ENCODE measurements at regions not wholly inside any gene's neighbourhood (a gene's known extent, or its start where the extent isn't known, plus 50 kb on each side); places are given as distances from the start of the nearest gene placed in this dataset.

DNA sequence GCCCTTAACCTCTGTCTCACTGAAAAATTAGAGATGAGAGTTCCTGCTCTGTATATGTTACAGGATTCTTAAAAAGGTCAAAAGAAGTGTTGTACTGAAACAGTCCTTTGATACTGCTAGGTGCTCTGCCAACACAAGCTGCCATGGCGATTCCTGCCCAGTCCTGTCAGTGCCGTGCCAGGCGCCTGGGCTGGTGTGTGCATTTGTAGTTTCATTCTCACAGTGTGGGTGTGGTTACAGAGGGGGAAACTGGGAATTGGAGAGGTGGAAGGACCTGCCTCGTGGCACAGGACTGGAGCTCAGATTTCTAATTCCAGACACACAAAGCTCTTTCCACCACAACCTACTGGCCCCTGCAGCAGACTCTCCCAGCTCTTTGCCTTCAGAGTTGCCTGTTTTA, 122.3 kb upstream of the RAB6C start:
- Histone ChIP-seq H3K27ac (peak overlapping the region in 1 of 4 donors; percentile 19), H3K4me1 (peaks cover 0 to 9% (median 0%) of the 10 kb centered on the region in 3 donors), H3K4me3 (no peak overlapping the region), H3K9me3 (no peaks in the 10 kb centered on the region), H3K27me3 (no peaks in the 10 kb centered on the region), H3K36me3 (no peaks in the 10 kb centered on the region)
- no peak for TF ChIP-seq EP300 (IDR thresholded peaks at IDR 0.05)
- no peak for TF ChIP-seq POLR2AphosphoS5 (IDR thresholded peaks at IDR 0.05)
- TF ChIP-seq, protein P1, sequence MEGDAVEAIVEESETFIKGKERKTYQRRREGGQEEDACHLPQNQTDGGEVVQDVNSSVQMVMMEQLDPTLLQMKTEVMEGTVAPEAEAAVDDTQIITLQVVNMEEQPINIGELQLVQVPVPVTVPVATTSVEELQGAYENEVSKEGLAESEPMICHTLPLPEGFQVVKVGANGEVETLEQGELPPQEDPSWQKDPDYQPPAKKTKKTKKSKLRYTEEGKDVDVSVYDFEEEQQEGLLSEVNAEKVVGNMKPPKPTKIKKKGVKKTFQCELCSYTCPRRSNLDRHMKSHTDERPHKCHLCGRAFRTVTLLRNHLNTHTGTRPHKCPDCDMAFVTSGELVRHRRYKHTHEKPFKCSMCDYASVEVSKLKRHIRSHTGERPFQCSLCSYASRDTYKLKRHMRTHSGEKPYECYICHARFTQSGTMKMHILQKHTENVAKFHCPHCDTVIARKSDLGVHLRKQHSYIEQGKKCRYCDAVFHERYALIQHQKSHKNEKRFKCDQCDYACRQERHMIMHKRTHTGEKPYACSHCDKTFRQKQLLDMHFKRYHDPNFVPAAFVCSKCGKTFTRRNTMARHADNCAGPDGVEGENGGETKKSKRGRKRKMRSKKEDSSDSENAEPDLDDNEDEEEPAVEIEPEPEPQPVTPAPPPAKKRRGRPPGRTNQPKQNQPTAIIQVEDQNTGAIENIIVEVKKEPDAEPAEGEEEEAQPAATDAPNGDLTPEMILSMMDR (IDR thresholded peaks at IDR 0.05), result no peak
- no peak for TF ChIP-seq POLR2A (IDR thresholded peaks at IDR 0.05)
- 22 to 80% methylated on average over 1 to 3 of the region's 4 CpGs for WGBS, 2 donors (ENCODE audit: low coverage in 1 of 2)
- no peak for ATAC-seq

DNA sequence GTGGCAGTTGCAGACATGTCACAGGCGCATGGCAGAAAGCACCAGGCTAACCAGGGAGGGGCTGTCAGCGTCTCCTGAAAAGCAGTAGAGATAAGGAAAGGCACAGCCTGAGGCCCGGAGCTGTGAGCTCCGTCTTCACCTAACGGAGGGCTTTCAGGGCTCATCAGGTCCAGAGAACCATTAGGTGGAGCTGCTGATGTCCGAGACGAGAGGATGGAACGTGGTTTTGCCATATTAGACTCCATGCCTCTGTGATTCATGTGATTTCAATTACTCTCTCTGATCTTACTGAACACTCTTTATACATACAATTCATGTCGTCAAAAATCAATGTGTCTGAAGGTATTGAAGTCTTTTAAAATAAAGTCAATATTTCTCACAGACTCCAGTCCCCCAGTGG, 120.3 kb upstream of the RAB6C start:
- ATAC-seq, result no peak
- WGBS, 2 donors (ENCODE audit: low coverage in 1 of 2), result 61 to 71% methylated on average over 4 to 8 of the region's 9 CpGs
- H3K4me3 ChIP-seq, result no peak overlapping the region
- H3K27ac ChIP-seq, result no peak overlapping the region
- H3K4me1 ChIP-seq, result peaks cover 0 to 9% (median 0%) of the 10 kb centered on the region in 3 donors
- H3K36me3 ChIP-seq, result no peaks in the 10 kb centered on the region
- TF ChIP-seq, protein P1 (IDR thresholded peaks at IDR 0.05), result no peak
- TF ChIP-seq POLR2AphosphoS5 (IDR thresholded peaks at IDR 0.05) (no peak), EP300 (IDR thresholded peaks at IDR 0.05) (no peak), POLR2A (IDR thresholded peaks at IDR 0.05) (no peak)
- H3K9me3 ChIP-seq, result no peaks in the 10 kb centered on the region
- H3K27me3 ChIP-seq, result no peaks in the 10 kb centered on the region

DNA sequence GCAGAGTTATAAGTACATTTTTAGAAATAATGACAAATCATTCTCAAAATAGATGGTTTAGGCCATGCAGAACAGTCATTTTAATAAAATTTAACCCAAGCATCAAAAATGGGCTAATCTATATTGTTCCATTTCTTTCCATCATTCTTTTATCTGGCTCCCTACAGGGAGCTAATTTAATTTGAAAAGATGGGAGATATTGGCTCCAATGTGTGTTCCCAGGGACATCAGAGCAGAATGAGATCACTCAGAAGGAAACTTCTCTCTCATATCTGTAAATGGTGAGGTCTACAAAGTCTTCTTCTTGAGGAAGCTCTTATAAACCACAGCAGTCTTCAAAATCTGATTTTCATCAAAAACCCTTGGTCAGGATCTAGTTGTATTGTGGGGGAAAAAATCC, 119.4 kb upstream of the RAB6C start:
- no peak for ATAC-seq
- TF ChIP-seq POLR2AphosphoS5 (IDR thresholded peaks at IDR 0.05) (no peak), EP300 (IDR thresholded peaks at IDR 0.05) (no peak), POLR2A (IDR thresholded peaks at IDR 0.05) (no peak)
- TF ChIP-seq, protein P1 (IDR thresholded peaks at IDR 0.05), result no peak
- H3K4me1 ChIP-seq, result peaks cover 0 to 9% (median 0%) of the 10 kb centered on the region in 3 donors
- H3K36me3 ChIP-seq, result no peaks in the 10 kb centered on the region
- H3K4me3 ChIP-seq, result no peak overlapping the region
- no peaks in the 10 kb centered on the region for H3K27me3 ChIP-seq
- no peak overlapping the region for H3K27ac ChIP-seq
- H3K9me3 ChIP-seq, result no peaks in the 10 kb centered on the region

DNA sequence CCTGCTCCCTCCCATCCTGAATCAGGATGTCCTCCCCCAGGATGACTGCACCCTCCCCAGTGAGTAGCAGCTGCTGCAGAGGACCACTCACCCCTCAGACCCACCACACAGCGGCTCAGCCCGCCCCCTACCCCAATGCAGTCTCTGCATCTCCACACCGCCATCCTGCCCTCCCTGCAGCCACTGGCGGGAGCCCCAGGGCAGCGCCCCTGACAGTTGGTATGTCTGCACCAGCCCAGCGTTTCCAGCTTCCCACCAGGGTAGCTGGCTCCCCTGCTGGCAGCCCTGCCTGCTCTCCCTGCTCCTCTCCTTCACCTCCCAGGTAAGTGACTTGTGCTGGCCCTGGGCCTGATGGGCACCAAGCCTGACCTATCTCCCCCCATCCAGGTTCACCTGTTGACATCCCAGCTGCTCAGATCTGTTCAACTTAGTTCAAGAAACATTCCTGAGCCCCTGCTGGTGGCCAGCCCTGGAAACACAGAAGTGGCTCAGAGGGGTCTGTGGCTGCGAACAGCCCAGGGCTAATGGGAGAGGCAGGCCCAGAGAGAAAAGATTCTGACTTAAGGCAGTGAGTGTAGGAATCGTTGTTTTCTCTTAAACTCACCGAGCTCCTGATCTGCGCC, 117.7 kb upstream of the RAB6C start:
- Histone ChIP-seq H3K36me3 (no peaks in the 10 kb centered on the region), H3K4me3 (no peak overlapping the region), H3K9me3 (no peaks in the 10 kb centered on the region), H3K27ac (no peak overlapping the region), H3K27me3 (no peaks in the 10 kb centered on the region), H3K4me1 (peaks cover 0 to 9% (median 0%) of the 10 kb centered on the region in 3 donors)
- TF ChIP-seq POLR2A (IDR thresholded peaks at IDR 0.05) (no peak), POLR2AphosphoS5 (IDR thresholded peaks at IDR 0.05) (no peak)
- ATAC-seq, result no peak
- 87 to 96% methylated on average over 3 to 6 of the region's 10 CpGs for WGBS, 2 donors (ENCODE audit: low coverage in 1 of 2)

DNA sequence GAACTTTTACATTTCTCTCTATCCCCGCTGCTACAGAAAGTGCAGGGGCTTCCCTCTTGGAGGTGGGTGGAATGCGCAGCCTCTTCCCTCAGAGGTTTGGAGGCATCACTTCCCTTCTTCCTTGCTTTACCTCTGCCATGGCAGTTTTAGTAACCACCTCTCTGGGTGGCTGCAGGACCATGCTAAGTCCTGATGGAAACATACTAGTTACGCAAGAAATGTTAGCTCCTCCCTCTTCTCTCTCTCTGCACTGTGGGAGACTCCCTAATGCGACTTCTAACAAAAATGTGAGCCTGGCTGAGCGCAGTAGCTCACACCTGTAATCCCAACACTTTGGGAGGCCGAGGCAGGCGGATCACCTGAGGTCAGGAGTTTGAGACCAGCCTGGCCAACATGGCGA, 116.8 kb upstream of the RAB6C start:
- Histone ChIP-seq H3K4me3 (no peak overlapping the region), H3K36me3 (no peaks in the 10 kb centered on the region), H3K9me3 (no peaks in the 10 kb centered on the region), H3K27me3 (no peaks in the 10 kb centered on the region), H3K27ac (no peak overlapping the region), H3K4me1 (peaks cover 0 to 1% (median 0%) of the 10 kb centered on the region in 3 donors)
- TF ChIP-seq POLR2AphosphoS5 (IDR thresholded peaks at IDR 0.05) (no peak), POLR2A (IDR thresholded peaks at IDR 0.05) (no peak), EP300 (IDR thresholded peaks at IDR 0.05) (no peak)
- TF ChIP-seq, protein P1 (IDR thresholded peaks at IDR 0.05), result no peak
- WGBS, 2 donors (ENCODE audit: low coverage in 1 of 2), result 90 to 92% methylated on average over 2 to 7 of the region's 8 CpGs
- no peak for ATAC-seq

Data from gastroesophageal sphincter (tissue), 4 donors.